ENCODE measurements at regions not wholly inside any gene's neighbourhood (a gene's known extent, or its start where the extent isn't known, plus 50 kb on each side); places are given as distances from the start of the nearest gene placed in this dataset.

DNA sequence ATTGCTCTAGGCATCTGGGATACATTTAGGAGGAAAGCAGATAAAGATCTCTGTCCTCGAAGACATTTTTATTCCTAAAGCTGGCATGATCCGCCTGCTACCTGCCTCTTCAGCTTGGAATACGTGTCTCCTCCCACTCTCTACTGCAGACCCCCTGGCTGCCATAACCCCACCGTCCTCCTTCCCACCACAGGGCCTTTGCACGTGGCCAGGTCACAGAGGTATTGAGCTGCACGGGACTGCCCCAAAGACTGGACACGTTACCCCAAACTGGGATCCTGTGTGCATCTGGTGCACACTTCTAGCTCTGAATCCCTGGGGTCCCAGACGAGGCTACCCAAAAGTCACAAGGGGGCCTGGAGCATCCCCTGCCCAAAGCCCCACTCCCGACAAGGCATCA is 351.2 kb upstream of the EEF2KMT start:
- no peak for DNase-seq

DNA sequence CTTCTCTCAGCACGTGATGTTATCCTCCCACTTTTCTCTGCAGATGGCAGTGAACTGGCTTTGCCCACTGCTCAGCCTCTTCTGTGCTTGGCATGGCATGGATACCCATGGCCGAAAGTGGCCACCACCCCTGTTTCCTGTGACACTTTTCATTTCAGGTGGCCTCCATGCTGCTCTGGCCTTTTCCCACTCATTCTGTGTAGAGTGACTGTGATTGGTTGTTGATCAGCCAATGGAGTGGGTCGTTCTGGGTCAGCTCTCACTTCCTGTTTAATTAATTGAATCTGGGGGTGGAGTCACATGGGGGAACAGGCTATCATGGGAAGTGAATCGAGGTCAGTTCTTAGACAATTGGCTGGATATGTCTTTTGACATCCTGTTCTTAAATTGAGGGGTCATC is 350.1 kb upstream of the EEF2KMT start:
- no peak for DNase-seq

DNA sequence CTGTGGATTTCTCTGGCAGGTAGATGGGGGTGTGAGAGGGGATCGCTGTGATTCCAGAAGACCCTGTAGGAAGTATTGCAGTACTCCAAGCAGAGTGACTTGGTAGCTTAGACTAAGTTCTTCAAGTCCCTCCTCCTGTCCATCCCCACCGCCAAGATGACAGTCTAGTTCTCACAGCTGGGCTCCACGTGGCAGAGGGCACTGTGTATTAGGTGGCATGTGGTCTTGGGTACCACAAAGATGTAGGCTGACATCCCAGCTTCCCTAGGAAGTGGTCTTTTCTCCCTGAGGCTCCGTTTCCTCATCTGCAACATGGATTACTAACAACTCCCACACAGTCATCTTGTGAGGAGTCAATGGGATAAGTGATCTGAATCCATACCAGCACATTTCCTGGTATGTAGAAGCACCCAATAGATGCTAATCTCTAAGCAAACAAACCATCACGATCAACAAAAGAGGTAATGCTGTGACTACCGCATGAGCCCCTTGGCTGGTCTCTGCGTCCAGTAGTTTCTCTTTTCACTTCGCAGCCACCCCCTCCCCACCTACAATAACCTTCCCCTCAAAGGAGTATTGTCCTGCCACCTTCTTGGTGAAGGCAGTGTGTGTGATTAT is 349.1 kb upstream of the EEF2KMT start:
- DNase-seq = no peak

DNA sequence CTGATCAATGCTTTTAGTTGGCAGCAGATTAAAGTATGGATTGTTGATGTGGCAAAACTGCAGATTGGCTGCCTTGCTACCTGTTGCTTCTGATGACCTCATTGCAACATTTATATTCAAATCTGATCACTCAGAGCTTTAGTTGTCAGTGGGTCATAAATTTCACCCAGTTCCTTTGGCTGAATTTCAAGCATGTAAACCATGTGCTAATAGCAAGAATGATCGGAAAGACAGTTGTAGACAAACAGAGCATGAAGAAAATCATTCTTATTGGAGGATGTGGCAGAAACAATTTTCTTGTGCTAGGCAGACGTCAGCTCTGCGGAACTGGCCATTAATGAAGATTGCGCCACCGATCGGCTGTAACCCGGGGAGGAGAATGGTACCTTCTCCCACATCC is 346.6 kb upstream of the EEF2KMT start:
- DNase-seq = no peak

DNA sequence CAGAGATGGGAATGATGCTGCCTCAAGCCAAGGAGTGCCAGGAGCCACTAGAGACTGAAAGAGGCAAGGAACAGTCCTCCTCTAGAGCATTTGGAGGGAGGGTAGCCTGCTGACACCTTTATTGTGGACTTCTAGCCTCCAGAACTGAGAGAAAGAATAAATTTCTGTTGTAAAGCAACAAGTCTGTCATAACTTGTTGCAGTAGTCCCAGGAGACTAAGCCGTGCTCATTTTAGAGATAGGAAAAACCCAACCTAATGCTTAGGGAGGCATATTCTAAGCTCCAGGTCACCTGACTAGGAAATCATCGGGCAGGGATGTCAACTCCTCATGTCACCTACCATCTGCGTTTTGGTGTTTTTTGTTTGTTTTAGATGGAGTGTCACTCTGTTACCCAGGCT is 345.4 kb upstream of the EEF2KMT start:
- no peak for DNase-seq

DNA sequence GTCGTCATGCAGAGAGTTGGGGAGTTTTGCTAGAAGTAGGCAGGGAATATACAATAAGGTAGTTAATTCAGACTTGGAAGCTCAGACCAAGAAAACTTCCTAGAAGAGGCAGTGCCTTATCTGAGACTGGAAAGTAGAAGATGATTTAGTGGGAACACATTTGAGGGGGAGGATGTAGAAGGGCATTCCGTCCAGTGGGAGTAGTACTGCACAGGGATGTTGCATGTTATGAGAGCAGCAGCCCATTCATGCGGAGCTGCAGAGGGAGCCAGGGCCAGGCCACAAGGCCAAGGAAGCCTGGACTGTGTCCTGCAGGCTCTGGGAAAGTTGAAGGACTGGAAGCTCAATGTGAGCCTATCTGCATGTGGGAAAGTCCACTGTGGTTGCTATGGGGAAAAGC is 344.5 kb upstream of the EEF2KMT start:
- DNase-seq = no peak

DNA sequence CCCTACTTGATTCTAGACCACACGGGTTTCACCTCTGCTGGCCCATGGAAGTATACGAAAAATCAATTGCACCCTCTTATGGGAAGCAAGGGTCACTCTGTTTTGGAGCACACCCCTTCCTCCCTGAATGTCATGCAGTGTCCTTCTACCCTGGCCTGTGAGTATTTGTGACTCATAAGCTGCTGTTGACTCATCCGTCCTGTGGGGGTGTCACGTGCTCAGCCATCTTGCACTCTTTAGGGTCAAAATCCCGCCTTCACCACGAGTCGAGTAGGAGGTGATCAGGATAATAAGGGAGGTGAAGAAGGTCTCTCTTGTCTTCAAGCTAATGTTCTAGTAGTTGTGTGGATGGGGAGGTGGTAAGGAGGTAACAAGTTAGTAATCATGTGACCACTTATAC is 341.0 kb upstream of the EEF2KMT start:
- no peak for DNase-seq

DNA sequence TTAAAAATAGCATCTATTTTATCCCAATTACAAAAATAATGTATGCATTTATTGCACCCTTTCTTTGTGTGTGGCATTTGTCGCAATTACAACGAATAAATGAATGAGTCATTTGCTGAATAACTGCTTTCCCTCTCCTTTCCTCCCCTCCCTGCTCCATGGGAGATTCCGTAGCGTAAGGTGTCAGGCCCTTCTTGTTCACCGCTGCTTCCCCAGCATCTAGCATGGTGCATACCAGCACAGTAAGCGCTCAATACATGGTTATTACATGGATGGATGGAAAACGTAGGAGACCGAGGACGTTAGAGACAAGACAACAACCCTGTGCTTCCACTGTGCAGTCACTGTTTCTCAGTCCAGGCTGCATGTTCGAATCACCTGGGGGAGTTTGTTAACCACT is 336.0 kb upstream of the EEF2KMT start:
- no peak for DNase-seq

DNA sequence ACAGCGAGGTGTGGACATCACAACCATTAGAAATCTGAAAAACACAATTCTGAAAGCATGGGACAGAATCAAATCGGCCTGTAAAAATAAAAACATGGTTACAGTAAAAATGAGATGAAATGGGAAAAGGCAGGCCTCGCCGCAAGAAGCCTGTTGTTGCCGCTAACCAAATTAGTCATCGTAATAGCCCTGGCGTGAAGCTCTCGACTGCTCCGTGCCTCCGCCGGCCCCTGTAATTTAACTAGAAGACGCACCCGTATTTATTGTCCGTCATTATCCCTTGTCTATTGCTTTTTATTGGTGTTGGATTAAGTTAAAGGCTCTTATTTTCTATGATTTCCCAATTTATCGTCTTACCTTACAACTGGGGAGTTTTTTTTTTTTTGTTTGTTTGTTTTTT is 334.6 kb upstream of the EEF2KMT start:
- DNase-seq = no peak

DNA sequence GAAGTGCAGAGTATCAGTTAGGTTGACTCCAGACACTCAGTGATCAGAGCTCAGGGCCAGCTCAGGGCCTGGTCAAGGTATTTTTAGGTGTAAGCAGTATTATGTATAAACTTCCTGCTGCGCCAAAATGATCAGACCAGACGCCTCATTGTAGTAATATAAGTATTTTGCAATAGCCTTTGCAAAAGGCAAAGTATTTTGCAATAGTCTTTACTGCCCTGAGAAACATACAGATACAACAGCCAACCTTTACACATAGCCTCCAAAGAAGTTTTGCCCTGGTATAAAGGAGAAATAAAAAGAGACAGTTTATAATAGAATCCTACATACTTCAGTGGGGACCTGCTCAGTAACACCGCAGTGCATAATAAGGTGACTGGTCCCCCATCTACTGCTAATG is 333.0 kb upstream of the EEF2KMT start:
- DNase-seq = no peak

DNA sequence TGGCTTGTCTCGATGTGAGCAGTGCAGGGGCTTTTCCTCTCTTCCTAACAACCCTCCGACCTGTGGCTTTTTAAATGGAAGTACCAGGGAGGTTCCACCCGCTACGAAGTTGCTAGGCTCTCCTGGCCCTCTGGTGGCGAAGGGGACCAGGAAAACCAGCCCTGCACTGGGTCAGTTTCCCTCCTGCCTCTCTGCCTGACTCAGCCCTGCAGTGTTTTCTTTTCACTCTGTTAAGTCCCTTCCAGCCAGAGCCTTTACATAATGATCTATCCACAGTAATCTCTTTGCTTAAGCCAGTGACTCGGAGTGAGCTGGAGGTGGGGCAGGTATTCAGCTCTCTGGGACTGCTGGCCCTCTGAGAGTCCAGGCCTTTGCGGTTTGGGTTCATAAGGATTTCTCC is 331.3 kb upstream of the EEF2KMT start:
- DNase-seq = no peak

DNA sequence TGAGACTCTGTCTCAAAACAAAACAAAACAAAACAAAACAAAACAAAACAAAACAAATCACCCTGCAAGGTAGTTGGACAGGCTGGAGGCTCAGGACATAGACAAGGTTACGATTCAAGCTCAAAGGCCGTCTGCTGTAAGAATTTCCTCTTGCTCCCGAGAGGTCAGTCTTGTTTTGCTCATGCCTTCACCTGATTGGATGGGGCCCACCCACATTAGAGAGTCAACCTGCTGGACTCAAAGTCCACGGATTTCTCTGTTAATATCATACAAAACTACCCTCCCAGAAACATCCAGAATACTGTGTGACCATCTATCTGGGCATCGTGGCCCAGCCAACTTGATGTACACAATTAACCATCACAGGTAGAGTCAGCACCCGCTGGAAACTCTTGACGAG is 330.0 kb upstream of the EEF2KMT start:
- DNase-seq = no peak

DNA sequence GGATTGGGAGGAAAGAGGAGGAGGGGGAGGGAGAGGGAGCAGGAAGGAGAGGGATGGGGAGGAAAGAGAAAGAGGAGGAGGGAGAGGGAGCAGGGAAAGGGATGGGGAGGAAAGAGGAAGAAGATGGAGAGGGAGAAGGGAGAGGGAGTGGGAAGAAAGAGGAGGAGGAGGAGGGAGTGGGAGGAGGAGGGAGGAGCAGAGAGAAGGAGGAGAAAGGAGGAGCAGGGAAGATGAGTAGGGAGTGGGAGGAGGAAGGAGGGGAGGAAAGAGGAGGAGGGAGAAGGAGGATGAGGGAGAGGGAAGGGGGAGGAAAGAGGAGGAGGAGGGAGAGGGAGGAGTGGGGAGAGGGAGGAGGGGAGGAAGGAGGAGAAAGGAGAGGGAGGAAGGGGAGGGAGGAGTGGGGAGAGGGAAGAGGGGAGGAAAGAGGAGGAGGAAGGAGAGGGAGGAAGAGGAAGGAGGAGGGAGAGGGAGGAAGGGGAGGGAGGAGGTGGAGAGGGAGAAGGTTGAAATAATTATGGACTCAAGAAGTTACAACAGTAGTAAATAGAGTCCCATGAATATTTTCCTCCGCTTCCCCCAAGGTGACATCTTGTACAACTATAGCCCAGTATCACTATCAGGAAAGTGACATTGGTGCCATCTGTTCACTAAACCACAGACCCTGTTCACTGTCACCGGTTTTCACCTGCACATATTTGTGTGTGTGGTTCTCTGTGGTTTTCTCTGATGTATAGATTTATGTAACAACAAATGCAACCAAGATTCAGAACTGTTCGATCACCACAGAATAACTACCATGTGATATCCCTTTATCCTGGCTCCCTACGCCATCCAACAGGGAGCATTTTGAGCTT is 325.3 kb upstream of the EEF2KMT start:
- DNase-seq = no peak

DNA sequence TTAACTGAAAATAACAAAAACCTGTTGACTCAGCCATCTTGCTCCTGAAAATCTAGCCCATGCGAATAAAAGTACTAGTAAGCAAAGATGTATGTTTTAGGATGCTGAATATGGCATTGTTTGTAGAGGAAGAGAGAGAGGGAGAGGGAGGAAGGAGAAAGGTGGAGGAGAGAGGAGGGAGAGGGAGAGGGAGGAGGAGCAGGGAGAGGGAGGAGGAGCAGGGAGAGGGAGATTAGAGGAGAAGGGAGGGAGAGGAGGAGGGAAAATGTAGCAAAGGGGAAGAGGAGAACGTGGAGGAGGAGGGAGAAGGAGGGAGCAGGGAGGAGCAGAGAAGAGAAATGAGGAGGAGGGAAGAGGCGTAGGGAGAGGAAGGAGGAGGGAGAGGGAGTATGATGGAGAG is 324.5 kb upstream of the EEF2KMT start:
- no peak for DNase-seq

DNA sequence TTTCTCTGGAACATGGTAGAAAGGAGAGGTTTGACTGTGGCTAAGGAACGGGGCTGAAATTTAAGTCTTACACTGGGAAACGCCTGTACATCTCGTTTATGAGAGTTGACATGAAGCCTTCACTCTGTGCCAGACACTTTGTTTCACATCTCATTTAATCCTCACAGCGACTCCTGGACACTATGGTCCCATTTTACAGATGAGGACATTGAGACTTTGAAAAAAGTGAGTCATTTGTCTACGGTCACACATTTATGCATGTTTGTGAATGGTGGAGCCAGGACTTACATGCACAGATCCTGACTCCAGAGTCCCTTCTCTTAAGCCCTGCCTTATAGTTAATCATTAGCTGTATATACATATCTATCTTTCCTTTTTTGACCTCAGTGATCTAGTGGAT is 318.4 kb upstream of the EEF2KMT start:
- no peak for DNase-seq

DNA sequence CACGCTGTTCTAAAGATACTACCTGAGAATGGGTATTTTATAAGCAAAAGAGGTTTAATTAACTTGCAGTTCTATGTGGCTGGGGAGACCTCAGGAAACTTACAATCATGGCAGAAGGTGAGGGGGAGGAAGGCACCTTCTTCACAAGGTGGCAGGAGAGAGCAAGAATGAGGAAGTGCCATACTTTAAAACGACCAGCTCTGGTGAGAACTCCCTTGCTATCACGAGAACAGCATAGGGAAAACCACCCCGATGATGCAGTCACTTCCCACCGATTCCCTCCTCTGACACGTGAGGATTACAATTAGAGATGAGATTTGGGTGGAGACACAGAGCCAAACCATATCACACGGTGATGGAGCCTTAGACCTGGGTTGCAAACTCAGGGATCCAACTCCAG is 317.5 kb upstream of the EEF2KMT start:
- DNase-seq = no peak

DNA sequence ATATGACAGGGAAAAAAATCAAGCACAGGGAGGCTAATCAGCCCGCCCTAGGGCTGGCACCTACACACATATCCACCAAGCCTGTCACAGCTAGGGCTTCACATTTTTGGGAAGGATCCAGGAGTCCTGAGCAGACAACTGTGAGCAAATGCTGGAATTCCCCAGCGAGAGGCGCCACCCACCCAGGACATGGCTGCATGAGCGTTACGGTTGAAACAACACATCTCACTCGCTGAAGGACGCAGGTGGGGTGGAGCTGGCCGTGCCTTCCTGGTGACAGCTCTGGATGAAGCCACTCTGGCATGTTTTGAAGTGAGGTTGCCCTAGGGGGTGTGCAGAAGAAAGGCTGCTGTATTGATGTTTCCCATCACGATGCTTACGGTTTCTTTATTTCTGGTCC is 315.1 kb upstream of the EEF2KMT start:
- no peak for DNase-seq

DNA sequence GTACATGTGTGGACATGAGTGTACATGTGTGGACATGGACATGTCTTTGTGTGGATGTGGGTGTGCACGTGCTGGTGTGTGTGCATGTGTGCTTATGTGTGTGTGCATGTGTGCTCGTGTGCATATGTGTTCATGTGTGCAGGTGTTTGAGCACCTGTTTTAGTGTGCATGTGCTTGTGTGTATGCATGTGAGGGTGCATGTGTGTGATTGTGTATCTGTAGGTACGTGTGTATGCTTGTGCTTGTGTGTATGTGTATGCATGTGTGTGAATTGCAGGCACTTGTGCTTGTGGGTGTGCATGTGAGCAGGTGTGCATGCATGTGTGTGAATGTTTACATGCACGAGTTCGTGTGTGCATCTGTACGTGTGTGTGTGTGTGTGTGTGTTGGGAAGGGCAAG is 300.6 kb upstream of the EEF2KMT start:
- no peak for DNase-seq

DNA sequence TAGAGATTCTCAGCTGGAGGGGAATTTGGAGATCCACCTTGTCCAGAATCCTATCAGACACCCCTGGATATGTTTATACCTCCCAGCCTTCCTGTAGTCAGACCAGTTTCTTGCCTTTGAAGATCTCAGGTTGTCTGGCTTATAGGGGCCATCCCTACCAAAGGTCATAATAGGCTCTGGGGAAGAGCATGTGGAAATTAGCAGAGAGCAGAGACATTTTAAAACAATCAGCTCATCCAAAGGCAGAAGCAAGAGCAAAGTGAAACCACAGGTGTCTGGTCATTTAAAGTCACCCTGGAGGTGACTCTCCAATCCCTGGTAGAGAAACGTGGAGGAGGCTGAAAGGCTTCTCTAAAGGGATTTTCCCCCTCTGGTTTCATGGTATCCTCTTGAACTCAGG is 299.3 kb upstream of the EEF2KMT start:
- DNase-seq = no peak

DNA sequence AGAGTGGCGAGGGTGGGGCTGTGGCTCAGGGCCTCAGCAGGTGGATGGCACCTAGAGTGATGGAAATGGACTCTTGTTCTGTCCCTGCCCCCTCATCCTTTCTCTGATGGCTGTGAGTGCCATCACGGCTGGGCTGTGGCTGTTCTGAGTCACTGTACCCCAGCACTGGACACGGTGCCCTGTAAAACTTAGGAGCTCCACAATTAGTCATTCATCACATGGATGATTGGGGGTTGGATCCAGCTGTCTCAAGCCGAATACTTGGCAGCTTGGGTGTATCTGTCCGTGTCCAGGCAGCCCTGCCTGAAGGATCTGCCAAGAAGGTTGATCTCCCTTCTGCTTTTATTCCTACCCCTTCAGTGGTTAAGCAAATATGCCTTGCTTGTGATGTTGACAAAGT is 295.5 kb upstream of the EEF2KMT start:
- no peak for DNase-seq

DNA sequence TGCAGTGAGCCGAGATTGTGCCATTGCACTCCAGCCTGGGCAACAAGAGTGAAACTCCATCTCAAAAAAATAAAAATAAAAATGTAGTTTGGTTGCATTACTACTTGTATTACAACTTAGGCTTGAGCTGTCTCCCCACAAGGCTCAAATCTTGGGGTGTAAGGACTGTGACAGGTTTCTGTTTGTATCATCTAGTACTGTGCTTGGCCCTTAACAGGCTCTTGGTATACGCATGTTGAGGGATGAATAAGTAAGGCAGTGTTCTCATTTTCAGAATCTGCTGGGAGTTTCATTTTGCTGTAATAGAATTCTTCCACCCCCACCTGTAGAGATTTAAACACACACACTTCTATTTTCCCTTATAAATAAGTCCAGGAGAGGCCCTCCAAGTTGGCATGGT is 289.4 kb upstream of the EEF2KMT start:
- DNase-seq = no peak

DNA sequence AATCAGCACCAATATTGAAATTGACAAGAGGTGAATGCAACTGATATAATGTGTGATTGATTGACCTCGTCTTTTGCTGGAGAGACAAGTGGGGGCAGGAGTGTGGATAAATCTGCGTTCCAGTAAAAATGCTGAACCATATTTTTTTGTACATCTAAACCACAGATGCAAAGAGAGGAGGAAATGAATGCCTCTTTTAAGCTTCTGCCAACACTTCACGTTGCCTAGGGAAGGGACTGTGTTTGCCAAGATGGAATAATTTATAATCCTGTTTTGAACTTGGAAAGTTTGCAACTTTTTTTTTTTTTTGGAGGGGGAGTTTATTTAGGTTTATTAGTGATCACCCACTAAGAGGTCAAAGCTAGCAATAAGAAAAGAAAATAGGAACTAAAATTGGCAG is 288.2 kb upstream of the EEF2KMT start:
- no peak for DNase-seq

DNA sequence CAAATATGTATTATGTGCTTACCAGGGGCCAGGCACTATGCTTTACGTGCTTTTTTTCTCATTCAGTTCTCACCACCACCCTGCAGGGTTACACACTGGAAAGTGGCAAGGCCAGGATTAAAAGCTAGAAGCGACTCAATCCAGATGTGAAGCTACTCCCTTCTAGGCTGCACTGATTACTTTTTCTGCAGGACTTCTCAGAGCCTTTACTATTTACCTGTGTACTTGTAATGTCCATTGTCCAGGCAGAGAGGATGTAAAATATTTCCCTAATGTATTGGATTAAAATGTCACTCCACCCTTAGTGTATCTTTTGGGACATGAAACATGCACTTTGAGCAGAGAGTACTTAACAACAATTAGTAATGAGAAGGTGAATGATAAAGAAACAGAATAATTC is 287.5 kb upstream of the EEF2KMT start:
- no peak for DNase-seq

DNA sequence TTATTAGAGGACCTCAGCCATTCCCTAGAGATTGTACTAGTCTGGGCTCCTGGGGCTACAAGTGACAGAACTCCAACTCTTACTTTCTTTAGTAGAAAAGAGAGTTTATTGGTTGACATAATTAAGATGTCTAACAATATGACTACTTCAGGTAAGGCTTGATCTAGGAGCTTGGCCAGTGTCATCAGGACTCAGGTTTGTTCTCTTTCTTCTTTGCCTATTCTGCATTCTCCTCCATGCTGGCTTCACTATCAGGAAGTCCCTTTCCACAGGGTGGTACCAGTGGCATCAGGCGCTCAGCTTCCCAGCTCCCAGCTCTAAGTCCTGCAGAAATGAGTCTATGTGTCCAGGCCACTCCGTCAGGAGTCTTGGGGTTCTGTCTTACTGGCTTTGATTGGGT is 286.1 kb upstream of the EEF2KMT start:
- DNase-seq = no peak

DNA sequence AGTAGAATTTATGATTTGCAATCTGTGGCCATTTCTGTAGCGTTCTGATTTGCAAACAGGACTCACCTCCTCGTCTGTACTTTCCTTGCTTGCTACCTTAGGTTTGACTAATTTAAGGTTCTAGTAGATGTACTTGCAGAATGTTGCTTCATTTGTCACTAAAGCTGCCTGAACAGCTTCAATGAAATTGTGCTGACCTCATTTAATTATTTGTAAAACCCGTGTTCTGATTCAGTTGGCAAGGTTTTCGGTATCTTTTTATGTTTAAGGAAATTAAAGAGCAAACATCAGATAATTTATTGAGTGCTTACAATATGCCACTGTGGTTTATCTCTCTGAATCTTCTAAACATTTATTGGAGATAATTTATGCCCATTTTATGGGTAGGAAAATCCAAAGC is 284.9 kb upstream of the EEF2KMT start:
- DNase-seq = no peak
